SH-SY5Y (cell line): ENCODE measurements at regions not wholly inside any gene's neighbourhood (a gene's known extent, or its start where the extent isn't known, plus 50 kb on each side); places are given as distances from the start of the nearest gene placed in this dataset.

Source experiments
- GATA2 ChIP-seq: IDR thresholded peaks from 2 replicates; pipeline ENCODE4 v1.6.1; 2011; ENCODE audit warnings: mild to moderate bottlenecking, low read depth, low read length
- GATA3 ChIP-seq: IDR thresholded peaks from 2 replicates; pipeline ENCODE4 v1.6.1; 2011; ENCODE audit warnings: low read depth, mild to moderate bottlenecking, low read length, moderate library complexity

- TF ChIP-seq GATA2: no peak
- no peak for TF ChIP-seq GATA3
These were observed 774.0 kb upstream of the RBFOX1 start for GRCh38 chr16:6558661-6559060.
